RPMI7951 (cell line): ENCODE measurements at regions not wholly inside any gene's neighbourhood (a gene's known extent, or its start where the extent isn't known, plus 50 kb on each side); places are given as distances from the start of the nearest gene placed in this dataset.
"Not testable (repeated sequence)": the region's sequence is repeated elsewhere in the genome, so short reads cannot be mapped to it uniquely, and the experiment has no call there.

Source experiments
- DNase-seq: peaks from one replicate; pipeline ENCODE4 v3.0.0-alpha.2; 2012; ENCODE audit warnings: low read depth

- no peak for DNase-seq
Measured at GRCh38 chr5:144680711-144681110, 510.0 kb downstream of the KCTD16 start.

DNA sequence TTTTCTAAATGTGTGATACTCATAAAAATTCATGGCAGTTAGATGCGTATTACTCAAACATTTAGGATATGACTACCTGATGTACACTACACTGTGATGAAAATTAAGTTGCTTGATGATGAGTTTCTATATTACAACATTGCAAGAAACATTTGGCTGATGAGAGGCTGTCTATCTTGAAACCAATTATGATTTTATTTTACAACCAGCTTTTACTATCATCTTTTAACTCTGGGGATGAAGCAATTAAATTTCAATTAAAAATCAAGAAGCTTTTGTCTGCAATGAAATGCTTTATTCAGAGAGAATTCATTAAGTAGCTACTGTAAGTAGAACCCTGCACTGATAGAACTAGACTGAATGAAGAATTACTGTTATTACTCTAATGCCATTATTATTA is 500.4 kb downstream of the KCTD16 start:
- no peak for DNase-seq

- no peak for DNase-seq
Measured at GRCh38 chr5:144659634-144660227, 489.1 kb downstream of the KCTD16 start.

DNA sequence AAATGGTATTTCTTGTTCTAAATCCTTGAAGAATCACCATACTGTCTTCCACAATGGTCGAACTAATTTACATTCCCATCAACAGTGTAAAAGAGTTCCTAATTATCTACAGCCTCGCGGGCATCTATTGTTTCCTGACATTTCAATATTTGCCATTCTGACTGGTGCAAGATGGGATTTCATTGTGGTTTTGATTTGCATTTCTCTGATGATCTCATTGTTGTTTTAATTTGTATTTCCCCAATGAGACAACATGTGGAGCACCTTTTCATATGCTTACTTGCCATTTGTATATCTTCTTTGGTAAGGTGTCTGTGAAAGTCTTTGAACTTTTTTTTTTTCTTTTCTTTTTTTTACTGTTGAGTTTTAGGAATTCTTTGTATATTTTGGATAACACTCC is 473.6 kb downstream of the KCTD16 start:
- no peak for DNase-seq

GRCh38 chr5:144638787-144639186 is 468.1 kb downstream of the KCTD16 start:
- DNase-seq, result no peak

GRCh38 chr5:144634138-144634537 is 463.5 kb downstream of the KCTD16 start:
- DNase-seq, result no peak

DNA sequence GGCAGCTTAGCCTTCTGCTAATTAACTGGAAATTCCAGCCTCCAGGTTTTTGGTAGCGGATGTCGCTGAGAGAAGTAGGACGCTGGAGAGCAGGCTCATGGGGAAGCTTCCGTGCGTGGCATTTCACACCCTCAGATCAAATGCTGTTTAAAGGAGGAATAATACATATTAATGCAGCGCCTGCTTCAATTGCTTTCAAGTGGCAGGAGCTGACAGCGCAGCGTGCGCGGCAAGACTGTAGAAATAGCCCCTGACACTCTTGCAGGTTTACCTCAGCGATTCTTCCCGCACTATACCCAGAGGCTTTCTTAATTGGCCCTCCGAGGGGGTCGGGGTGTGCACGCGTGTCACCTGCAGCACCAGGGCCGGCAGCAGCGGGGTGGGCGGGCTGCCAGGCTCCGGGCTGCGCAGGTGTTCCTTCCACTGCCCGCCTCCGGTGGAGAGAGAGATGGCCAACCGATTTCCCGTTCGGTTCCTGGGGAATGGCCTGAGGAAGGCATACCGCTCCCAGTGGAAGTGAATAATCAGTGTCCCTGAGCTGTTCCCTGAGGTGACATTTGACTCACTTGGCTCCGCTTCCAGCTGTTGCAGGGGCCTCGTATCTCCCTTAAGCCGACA is 427.9 kb downstream of the KCTD16 start:
- DNase-seq, result no peak

DNA sequence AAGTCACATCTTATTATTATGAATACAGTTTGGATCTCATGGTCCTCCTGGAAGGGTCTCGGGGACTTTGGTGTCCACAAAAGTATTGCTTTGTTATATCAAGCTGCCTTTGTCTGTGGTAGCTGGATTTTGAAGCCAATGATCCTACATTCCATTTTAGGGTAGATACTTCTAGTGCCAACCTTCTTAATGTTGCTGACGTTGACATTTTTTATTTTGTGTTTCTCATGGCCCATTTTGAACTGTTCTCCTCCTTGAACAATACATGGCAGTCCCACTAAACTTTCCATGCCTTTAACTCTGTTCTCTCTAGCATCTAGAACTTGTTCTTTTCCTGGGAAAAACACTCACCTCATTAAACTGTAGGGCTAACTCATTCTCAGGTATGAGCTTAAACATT is 425.8 kb downstream of the KCTD16 start:
- no peak for DNase-seq

- no peak for DNase-seq
Measured at GRCh38 chr5:144594919-144595318, 424.2 kb downstream of the KCTD16 start.

- not testable (repeated sequence) for DNase-seq
Measured at GRCh38 chr5:144594234-144594633, 423.6 kb downstream of the KCTD16 start.

DNA sequence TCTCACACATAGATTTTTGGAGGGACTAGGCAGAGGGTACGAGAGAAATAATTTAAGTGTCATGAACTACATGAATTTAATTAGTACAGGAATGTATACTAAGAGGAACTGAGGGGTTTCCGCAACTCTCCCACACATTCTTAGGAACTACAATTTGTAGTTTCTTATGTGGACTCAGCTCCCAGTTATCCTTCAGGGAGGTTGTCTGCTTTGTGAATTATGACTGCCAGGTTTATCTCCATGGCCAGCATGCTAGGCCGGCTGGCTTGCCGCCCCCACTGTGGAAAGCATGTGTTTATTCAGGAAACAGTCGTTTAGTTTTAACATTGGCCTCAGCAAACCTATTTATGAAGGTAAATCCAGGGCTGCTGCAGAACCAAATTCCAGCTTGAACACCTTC is 415.0 kb downstream of the KCTD16 start:
- no peak for DNase-seq

DNA sequence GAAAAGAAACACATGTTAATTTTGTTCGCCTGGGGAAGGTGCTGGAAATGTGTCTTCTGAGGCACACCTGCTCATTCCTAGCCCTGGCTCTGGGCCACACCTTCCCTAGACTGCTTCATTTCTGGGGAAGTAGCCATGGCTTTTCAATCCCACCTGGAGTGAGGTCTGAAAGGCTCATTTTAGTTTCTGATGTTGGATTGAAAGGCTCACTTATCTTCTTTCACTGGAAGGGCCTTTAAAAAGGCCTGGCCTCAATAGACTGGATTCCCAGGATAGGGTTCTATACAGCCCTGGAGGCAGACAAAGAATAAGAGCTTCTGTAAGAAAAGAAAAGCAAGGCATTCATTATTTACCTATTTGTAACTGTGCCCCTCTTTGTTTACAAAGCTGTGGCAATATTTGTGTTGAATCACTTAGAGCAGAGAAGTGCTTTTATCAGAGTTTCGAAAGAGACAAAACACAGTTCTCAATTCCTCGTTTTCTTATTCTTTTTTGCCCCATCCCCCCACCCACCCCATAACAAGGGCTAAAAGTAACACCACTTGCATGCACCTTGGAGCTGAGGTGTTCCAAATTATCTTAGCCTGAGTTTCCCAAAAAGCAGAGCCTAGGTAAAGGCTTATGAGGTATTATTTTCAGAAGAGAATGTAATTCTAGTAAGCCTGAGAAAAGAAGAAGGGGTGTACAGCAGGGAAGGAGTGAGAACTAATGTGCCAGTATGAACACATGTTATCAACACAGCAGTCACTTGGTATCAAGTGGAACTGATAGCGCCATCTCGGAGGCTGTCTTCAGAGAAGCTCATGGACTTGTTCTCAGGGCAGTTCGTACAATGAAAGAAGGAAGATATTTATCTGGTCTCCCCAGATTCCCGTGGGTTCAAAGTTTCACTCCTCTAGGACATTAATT is 413.1 kb downstream of the KCTD16 start:
- DNase-seq, result no peak

DNA sequence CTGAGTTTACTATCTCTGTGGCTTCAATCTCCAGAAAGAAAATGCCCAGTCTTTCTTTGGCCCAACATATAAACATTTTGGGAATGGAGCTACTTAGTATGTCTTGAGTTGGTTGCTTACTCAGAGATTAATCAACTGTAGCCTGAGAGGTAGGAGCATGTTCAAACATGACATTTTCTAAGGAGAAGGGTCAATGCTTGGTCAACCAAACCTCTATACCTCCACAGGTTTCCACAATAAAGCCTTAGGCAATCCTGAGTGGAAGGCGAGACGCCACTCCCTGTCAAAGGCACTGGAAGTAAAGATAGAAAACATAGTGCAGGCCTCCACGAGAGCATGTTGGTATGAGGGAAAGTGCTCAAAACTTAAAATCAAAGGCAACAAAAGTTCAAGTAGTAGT is 411.4 kb downstream of the KCTD16 start:
- DNase-seq, result no peak

DNA sequence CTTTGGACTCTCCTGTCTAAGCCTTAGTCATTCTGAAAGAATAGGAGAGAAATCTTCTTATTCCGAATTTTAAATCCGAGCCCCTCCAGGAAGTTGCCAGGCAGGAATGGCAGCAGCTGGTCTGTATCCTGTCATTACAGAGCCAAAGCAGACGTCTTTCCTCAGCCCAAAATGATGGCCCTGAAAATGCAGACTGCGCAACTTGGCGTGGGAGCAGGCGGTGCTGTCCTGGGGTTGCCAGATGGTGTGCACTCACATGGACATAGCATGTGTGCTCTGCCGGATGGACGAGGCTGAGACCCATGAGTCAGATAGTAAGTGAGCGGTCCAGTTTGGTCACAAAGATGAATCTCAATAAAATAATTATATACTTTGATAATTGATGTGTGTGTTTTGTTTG is 410.4 kb downstream of the KCTD16 start:
- no peak for DNase-seq

DNA sequence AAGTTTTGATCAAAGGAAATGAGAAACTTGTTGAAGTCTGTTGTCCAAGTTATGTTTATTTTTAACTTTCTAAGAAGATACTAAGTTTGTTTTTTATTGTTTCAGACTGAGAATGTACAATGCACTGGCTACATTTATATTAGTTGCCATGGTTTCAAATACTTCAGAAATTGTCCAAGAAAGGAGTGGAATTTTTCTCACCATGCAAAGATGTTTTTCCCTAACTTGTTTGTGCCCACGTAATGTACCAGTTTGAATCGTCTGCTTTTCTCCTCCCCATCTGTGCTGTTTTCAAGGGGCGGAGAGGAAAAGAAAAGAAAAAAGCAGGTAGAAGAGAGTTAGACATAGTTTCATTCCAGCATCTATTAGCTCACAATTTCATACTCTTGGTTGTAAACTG is 407.0 kb downstream of the KCTD16 start:
- DNase-seq, result no peak

GRCh38 chr5:144575736-144576135 is 405.1 kb downstream of the KCTD16 start:
- DNase-seq, result no peak

- DNase-seq, result no peak
Measured at GRCh38 chr5:144567421-144567780, 396.7 kb downstream of the KCTD16 start.

GRCh38 chr5:144566747-144567420 is 396.2 kb downstream of the KCTD16 start:
- no peak for DNase-seq

- DNase-seq, result no peak
Measured at GRCh38 chr5:144549580-144549979, 378.9 kb downstream of the KCTD16 start.

GRCh38 chr5:144548936-144549335 is 378.3 kb downstream of the KCTD16 start:
- DNase-seq, result no peak

GRCh38 chr5:144547098-144547499 is 376.4 kb downstream of the KCTD16 start:
- DNase-seq, result no peak

GRCh38 chr5:144538845-144539244 is 368.2 kb downstream of the KCTD16 start:
- DNase-seq, result no peak
